ENCODE measurements at regions not wholly inside any gene's neighbourhood (a gene's known extent, or its start where the extent isn't known, plus 50 kb on each side); places are given as distances from the start of the nearest gene placed in this dataset.

DNA sequence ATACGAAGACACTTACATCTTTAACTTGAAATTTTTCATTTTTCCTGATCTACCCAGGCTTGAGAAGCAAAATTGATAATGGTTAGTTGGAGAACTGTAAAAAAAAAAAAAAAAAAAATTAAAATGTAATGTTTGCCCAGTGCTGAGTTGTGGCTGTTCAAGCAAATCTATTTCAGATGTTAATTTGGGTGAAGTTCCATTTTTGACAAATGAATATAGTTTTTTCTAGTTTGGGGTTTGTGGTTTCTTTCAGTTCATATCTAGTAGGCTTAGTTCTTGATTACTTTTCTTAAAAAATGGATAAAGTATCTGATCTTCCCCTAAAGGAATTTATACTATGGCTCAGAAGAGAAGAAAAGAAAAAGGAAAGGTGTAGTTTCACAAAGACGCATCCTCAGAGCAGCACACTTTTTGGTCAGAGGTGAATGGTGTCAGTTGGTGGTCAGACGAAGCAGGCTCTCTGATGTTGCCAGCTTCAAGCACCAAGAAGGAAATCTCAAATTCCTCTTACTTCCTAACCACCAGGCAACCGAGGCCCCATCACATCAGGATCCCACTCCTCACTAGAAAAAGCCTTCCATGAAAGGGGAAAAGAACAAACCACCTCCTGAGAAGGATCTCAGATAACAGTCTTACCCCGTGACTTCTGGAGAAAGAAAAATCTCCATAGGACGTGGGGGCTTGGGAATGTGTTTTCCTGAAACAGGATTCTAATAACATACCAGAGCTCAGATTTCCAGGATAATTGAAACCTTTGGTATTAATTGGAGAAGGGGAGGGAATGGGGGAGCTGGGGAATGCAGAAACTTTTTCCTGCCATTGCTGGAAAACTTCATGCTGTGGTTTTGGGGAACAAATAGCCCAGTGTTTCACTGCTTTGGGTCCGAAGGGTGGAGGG lies 396.2 kb downstream of the CD83 start:
- TF ChIP-seq, protein P1, sequence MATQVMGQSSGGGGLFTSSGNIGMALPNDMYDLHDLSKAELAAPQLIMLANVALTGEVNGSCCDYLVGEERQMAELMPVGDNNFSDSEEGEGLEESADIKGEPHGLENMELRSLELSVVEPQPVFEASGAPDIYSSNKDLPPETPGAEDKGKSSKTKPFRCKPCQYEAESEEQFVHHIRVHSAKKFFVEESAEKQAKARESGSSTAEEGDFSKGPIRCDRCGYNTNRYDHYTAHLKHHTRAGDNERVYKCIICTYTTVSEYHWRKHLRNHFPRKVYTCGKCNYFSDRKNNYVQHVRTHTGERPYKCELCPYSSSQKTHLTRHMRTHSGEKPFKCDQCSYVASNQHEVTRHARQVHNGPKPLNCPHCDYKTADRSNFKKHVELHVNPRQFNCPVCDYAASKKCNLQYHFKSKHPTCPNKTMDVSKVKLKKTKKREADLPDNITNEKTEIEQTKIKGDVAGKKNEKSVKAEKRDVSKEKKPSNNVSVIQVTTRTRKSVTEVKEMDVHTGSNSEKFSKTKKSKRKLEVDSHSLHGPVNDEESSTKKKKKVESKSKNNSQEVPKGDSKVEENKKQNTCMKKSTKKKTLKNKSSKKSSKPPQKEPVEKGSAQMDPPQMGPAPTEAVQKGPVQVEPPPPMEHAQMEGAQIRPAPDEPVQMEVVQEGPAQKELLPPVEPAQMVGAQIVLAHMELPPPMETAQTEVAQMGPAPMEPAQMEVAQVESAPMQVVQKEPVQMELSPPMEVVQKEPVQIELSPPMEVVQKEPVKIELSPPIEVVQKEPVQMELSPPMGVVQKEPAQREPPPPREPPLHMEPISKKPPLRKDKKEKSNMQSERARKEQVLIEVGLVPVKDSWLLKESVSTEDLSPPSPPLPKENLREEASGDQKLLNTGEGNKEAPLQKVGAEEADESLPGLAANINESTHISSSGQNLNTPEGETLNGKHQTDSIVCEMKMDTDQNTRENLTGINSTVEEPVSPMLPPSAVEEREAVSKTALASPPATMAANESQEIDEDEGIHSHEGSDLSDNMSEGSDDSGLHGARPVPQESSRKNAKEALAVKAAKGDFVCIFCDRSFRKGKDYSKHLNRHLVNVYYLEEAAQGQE (IDR thresholded peaks at IDR 0.05; ENCODE audit: insufficient read depth in 1 of 2, low read depth in 2 of 2, low read length in 2 of 2) = no peak
- TF ChIP-seq POLR2AphosphoS5 (IDR thresholded peaks at IDR 0.05; ENCODE audit: low read depth, low read length) (no peak), TAF1 (IDR thresholded peaks at IDR 0.05; ENCODE audit: borderline replicate concordance, insufficient read depth, low read length) (no peak), SIN3A (IDR thresholded peaks at IDR 0.05; ENCODE audit: borderline replicate concordance, insufficient read depth, low read length) (no peak), FOXP2 (optimal IDR thresholded peaks at IDR 0.05; ENCODE audit: borderline replicate concordance, extremely low read depth, extremely low read length, insufficient read depth) (no peak)
